ENCODE measurements at regions not wholly inside any gene's neighbourhood (a gene's known extent, or its start where the extent isn't known, plus 50 kb on each side); places are given as distances from the start of the nearest gene placed in this dataset.

- TF ChIP-seq CTCF (IDR thresholded peaks at IDR 0.05), result no peak
- no peak for TF ChIP-seq POLR2A (IDR thresholded peaks at IDR 0.05)
These were observed 281.9 kb upstream of the CRY1 start for GRCh38 chr12:107375231-107375630.
